OCI-LY1 (cell line): ENCODE measurements at regions not wholly inside any gene's neighbourhood (a gene's known extent, or its start where the extent isn't known, plus 50 kb on each side); places are given as distances from the start of the nearest gene placed in this dataset.

Experiments used
- H2AFZ ChIP-seq: fragments of 200-600 bp; sonication (generic), shearing (Covaris generic); 2 replicates; pipeline ENCODE4 v1.6.0; 2014; ENCODE audit warnings: antibody characterized with exemption, mild to moderate bottlenecking, low read length
- H3F3A ChIP-seq: fragments of 200-600 bp; sonication (generic), shearing (Covaris generic); 2 replicates; pipeline ENCODE4 v1.6.0; 2014; ENCODE audit warnings: mild to moderate bottlenecking, antibody characterized with exemption, low read length, moderate library complexity; ENCODE audit not compliant: insufficient read depth
- H3K27ac ChIP-seq: fragments of 200-600 bp; sonication (generic); 2 replicates; pipeline ENCODE4 v1.5.1; 2014; ENCODE audit warnings: low read length, mixed run types, mild to moderate bottlenecking, low read depth; ENCODE audit not compliant: poor library complexity, severe bottlenecking
- H3K27me3 ChIP-seq: fragments of 200-600 bp; sonication (generic); 2 replicates; pipeline ENCODE4 v1.6.0; 2014; ENCODE audit warnings: antibody characterized with exemption, mild to moderate bottlenecking, low read length, moderate library complexity; ENCODE audit not compliant: insufficient read depth
- H3K36me3 ChIP-seq: fragments of 200-600 bp; sonication (generic); 2 replicates; pipeline ENCODE4 v1.6.1; 2014; ENCODE audit warnings: mild to moderate bottlenecking, antibody characterized with exemption, low read length, moderate library complexity, mixed read lengths; ENCODE audit not compliant: insufficient read depth
- H3K4me1 ChIP-seq: fragments of 200-600 bp; sonication (generic); 2 replicates; pipeline ENCODE4 v1.5.1; 2014; ENCODE audit warnings: mild to moderate bottlenecking, low read length, moderate library complexity; ENCODE audit not compliant: insufficient read depth, severe bottlenecking
- H3K4me2 ChIP-seq: fragments of 200-600 bp; sonication (generic), shearing (Covaris generic); 2 replicates; pipeline ENCODE4 v1.6.1; 2014; ENCODE audit warnings: low read length
- H3K4me3 ChIP-seq: fragments of 200-600 bp; sonication (generic); 2 replicates; pipeline ENCODE4 v1.5.1; 2014; ENCODE audit warnings: low read length, low read depth, mild to moderate bottlenecking, mixed read lengths; ENCODE audit not compliant: poor library complexity, severe bottlenecking
- H3K79me2 ChIP-seq: fragments of 200-600 bp; shearing (Covaris generic); 2 replicates; pipeline ENCODE4 v1.6.1; 2016; ENCODE audit warnings: mixed run types, low read length, mixed read lengths; ENCODE audit not compliant: insufficient read depth
- H3K9ac ChIP-seq: fragments of 200-600 bp; sonication (generic), shearing (Covaris generic); 2 replicates; pipeline ENCODE4 v1.6.1; 2014; ENCODE audit warnings: mild to moderate bottlenecking, low read length, mixed read lengths
- H3K9me2 ChIP-seq: fragments of 200-600 bp; sonication (generic), shearing (Covaris generic); 2 replicates; pipeline ENCODE4 v1.6.1; 2014; ENCODE audit warnings: low read depth, mild to moderate bottlenecking, low read length, mixed read lengths
- H3K9me3 ChIP-seq: fragments of 200-600 bp; shearing (Covaris generic); 2 replicates; pipeline ENCODE4 v1.6.1; 2014; ENCODE audit warnings: low read length, mixed read lengths
- H4K20me1 ChIP-seq: fragments of 200-600 bp; sonication (generic), shearing (Covaris generic); 2 replicates; pipeline ENCODE4 v1.6.0; 2016; ENCODE audit warnings: mild to moderate bottlenecking, low read length; ENCODE audit not compliant: insufficient read depth
- EZH2 ChIP-seq: fragments of 200-600 bp; sonication (generic), shearing (Covaris generic); IDR thresholded peaks from 2 replicates; pipeline ENCODE4 v1.8.0; 2017; ENCODE audit warnings: borderline replicate concordance, mixed run types, mild to moderate bottlenecking, antibody characterized with exemption, low read length, moderate library complexity, mixed read lengths
- TF ChIP-seq, protein P1 (sequence below): fragments of 200-600 bp; sonication (generic), shearing (Covaris generic); IDR thresholded peaks from 2 replicates; pipeline ENCODE4 v1.5.1; 2017; ENCODE audit warnings: mild to moderate bottlenecking, antibody characterized with exemption, low read length, moderate library complexity, mixed read lengths

DNA sequence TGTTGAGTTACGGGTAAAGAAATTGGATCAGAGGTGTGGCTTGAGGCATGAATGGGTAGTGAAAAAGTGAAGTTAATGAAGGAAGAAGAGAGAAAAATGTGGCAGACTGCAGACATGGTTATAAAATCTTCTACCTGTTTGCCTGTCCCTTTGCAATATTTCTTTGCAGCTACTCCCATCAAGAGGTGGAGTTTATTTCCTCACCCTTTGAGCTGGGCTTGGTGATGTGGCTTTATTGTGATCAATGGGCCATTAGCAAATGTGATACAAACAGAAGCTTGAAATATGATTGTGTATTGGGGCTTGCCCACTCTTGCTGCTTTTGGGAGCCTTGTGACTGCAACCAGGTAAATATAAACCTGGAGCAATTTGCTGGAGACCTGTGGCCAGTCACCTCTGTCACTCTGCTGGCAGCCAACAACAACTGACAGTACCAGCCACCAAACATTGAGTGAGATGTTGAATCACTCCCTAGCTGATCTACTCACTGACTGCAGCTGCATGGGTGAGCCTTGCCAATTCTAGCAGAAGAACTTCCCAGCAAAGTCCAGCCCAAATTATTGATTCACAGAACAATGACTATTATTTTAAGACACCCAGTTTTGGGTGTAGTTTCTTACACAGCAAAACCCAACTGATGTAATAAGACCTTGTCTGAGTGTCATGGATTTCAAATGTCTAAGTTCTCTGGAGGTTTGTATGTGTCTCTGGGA lies 151.0 kb upstream of the ATP2B1 start:
- Histone ChIP-seq H3F3A (no peaks in the 10 kb centered on the region), H3K79me2 (no peaks in the 10 kb centered on the region), H4K20me1 (no peaks in the 10 kb centered on the region), H3K9ac (peak overlapping the region; percentile 54), H3K4me3 (no peak overlapping the region), H3K36me3 (no peaks in the 10 kb centered on the region), H3K27me3 (no peaks in the 10 kb centered on the region), H3K9me2 (no peaks in the 10 kb centered on the region), H2AFZ (no peak overlapping the region), H3K9me3 (no peaks in the 10 kb centered on the region), H3K4me2 (peak overlapping the region; percentile 47), H3K27ac (peak overlapping the region; percentile 91), H3K4me1 (peaks cover 97% of the 10 kb centered on the region)
- TF ChIP-seq, protein P1, sequence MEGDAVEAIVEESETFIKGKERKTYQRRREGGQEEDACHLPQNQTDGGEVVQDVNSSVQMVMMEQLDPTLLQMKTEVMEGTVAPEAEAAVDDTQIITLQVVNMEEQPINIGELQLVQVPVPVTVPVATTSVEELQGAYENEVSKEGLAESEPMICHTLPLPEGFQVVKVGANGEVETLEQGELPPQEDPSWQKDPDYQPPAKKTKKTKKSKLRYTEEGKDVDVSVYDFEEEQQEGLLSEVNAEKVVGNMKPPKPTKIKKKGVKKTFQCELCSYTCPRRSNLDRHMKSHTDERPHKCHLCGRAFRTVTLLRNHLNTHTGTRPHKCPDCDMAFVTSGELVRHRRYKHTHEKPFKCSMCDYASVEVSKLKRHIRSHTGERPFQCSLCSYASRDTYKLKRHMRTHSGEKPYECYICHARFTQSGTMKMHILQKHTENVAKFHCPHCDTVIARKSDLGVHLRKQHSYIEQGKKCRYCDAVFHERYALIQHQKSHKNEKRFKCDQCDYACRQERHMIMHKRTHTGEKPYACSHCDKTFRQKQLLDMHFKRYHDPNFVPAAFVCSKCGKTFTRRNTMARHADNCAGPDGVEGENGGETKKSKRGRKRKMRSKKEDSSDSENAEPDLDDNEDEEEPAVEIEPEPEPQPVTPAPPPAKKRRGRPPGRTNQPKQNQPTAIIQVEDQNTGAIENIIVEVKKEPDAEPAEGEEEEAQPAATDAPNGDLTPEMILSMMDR = peak; percentile 31
- no peak for TF ChIP-seq EZH2

DNA sequence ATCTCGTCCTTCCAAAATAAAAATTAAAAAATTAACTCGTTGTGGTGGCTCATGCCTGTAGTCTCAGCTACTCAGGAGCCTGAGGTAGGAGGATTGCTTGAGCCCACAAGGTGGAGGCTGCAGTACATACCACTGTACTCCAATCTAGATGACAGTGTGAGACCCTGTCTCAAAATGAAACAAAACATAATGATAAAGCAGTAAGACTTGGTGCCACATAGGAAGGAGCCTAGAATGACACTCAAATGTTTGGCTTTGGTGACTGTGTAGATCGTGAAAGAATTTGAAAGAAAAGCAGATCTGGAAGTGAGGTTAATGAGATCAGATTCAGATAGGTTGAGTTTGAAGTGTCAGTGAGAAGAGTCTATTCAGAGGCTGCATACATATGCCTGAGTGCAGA lies 150.1 kb upstream of the ATP2B1 start:
- Histone ChIP-seq H3K79me2 (no peaks in the 10 kb centered on the region), H3F3A (no peaks in the 10 kb centered on the region), H3K4me3 (no peak overlapping the region), H3K9ac (peak overlapping the region; percentile 54), H3K9me2 (no peaks in the 10 kb centered on the region), H3K27ac (peak overlapping the region; percentile 91), H3K27me3 (no peaks in the 10 kb centered on the region), H3K9me3 (no peaks in the 10 kb centered on the region), H2AFZ (no peak overlapping the region), H3K36me3 (no peaks in the 10 kb centered on the region), H3K4me2 (peak overlapping the region; percentile 47), H3K4me1 (peaks cover 88% of the 10 kb centered on the region), H4K20me1 (no peaks in the 10 kb centered on the region)
- no peak for TF ChIP-seq EZH2
- TF ChIP-seq, protein P1 = no peak

DNA sequence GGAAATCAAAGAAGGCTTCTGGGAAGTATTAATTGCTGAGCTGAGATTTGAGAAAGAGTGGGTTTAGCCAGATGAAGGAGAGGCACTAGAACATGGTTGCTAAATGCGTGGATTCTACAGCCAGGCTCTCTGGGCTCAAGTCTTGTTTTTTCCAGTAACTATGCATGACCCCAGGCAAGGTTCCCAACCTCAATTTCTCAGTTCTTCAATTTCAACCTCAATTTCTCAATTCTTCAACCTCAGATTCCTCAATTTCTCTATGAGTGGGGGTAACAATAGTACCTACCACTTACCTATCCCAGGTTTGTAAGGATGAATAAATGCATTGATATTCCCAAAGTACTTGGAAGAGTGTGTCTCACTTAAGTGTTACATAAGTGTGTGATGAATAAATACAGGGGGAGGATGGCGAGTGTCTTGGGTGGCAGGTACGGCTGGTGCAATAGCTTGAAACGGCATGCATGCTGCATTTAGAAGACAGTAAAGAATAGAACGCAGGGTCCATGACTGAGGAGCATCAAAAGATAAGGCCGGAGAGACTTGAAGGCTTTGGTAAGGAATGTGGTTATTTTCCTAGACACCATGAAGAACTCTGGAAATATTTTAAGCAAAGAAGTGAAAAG lies 149.1 kb upstream of the ATP2B1 start:
- no peaks in the 10 kb centered on the region for H3K9me2 ChIP-seq
- H3F3A ChIP-seq = no peaks in the 10 kb centered on the region
- H3K4me3 ChIP-seq = peak overlapping the region; percentile 0
- no peaks in the 10 kb centered on the region for H3K27me3 ChIP-seq
- no peaks in the 10 kb centered on the region for H3K9me3 ChIP-seq
- H3K9ac ChIP-seq = peak overlapping the region; percentile 54
- H3K36me3 ChIP-seq = no peaks in the 10 kb centered on the region
- H3K4me1 ChIP-seq = peaks cover 87% of the 10 kb centered on the region
- no peak for TF ChIP-seq EZH2
- TF ChIP-seq, protein P1 = no peak
- no peaks in the 10 kb centered on the region for H3K79me2 ChIP-seq
- H2AFZ ChIP-seq = no peak overlapping the region
- peak overlapping the region; percentile 91 for H3K27ac ChIP-seq
- no peaks in the 10 kb centered on the region for H4K20me1 ChIP-seq
- H3K4me2 ChIP-seq = peak overlapping the region; percentile 47
